ENCODE measurements at regions not wholly inside any gene's neighbourhood (a gene's known extent, or its start where the extent isn't known, plus 50 kb on each side); places are given as distances from the start of the nearest gene placed in this dataset.

GRCh38 chr17:79216826-79217225 lies 142.2 kb downstream of the ENGASE start:
- no peaks in the 10 kb centered on the region for H3K9me3 ChIP-seq (ENCODE audit: control insufficient read depth, low read depth, low read length)
- H2BK5ac ChIP-seq (ENCODE audit: insufficient read length, low read length), result no peak overlapping the region
- TF ChIP-seq, protein P1, sequence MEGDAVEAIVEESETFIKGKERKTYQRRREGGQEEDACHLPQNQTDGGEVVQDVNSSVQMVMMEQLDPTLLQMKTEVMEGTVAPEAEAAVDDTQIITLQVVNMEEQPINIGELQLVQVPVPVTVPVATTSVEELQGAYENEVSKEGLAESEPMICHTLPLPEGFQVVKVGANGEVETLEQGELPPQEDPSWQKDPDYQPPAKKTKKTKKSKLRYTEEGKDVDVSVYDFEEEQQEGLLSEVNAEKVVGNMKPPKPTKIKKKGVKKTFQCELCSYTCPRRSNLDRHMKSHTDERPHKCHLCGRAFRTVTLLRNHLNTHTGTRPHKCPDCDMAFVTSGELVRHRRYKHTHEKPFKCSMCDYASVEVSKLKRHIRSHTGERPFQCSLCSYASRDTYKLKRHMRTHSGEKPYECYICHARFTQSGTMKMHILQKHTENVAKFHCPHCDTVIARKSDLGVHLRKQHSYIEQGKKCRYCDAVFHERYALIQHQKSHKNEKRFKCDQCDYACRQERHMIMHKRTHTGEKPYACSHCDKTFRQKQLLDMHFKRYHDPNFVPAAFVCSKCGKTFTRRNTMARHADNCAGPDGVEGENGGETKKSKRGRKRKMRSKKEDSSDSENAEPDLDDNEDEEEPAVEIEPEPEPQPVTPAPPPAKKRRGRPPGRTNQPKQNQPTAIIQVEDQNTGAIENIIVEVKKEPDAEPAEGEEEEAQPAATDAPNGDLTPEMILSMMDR (conservative IDR thresholded peaks at IDR 0.05), result no peak
- no peak overlapping the region for H2AK5ac ChIP-seq (ENCODE audit: insufficient read length, low read length)
- DNase-seq, result no peak
- H4K20me1 ChIP-seq (ENCODE audit: control insufficient read depth, insufficient read depth, insufficient read length), result no peaks in the 10 kb centered on the region
- no peak overlapping the region; the same call in 1 of the 2 replicates for H3K14ac ChIP-seq (ENCODE audit: insufficient read depth, low read length)
- no peak overlapping the region for H3K23ac ChIP-seq (ENCODE audit: insufficient read length, low read depth, low read length)
- Mint-ChIP-seq H3K4me1 (peaks cover 51 to 62% of the 10 kb centered on the region in 2 experiments), H3K36me3 (ENCODE audit: insufficient read depth in 1 of 3, low read depth in 3 of 3) (no peaks in the 10 kb centered on the region), H3K4me3 (no peak overlapping the region), H3K27ac (no peak overlapping the region), H3K27me3 (ENCODE audit: low read depth) (peaks cover 10% of the 10 kb centered on the region), H3K9me3 (no peaks in the 10 kb centered on the region)
- H3K79me2 ChIP-seq (ENCODE audit: insufficient read depth, low read length), result no peaks in the 10 kb centered on the region
- H3K56ac ChIP-seq (ENCODE audit: insufficient read length, low read depth, low read length), result no peak overlapping the region
- WGBS (ENCODE audit: extremely low coverage, insufficient read length, low lambda C conversion rate), result no CpG with 5 or more reads among the region's 6 CpGs
- no peak overlapping the region for H3T11ph ChIP-seq (ENCODE audit: low read length)
- H3K18ac ChIP-seq (ENCODE audit: insufficient read length, low read depth, low read length), result no peak overlapping the region
- no peak overlapping the region for H3K4ac ChIP-seq (ENCODE audit: low read depth, low read length)
- H2BK15ac ChIP-seq (ENCODE audit: low read depth, low read length), result no peak overlapping the region
- H2BK20ac ChIP-seq (ENCODE audit: low read depth, low read length, poor library complexity, severe bottlenecking), result no peak overlapping the region
- no peak overlapping the region for H4K5ac ChIP-seq (ENCODE audit: insufficient read length, low read depth, low read length)
- no peak overlapping the region for H2BK12ac ChIP-seq (ENCODE audit: insufficient read length, low read depth, low read length)
- no peak overlapping the region for H3K9ac ChIP-seq (ENCODE audit: extremely low read depth, insufficient read length, low read length)
- H2BK120ac ChIP-seq (ENCODE audit: low read depth, low read length, poor library complexity, severe bottlenecking), result no peak overlapping the region
- H2AFZ ChIP-seq (ENCODE audit: low read length), result no peak overlapping the region
- H4K91ac ChIP-seq (ENCODE audit: insufficient read length, low read depth, low read length), result no peak overlapping the region
- H3K27ac ChIP-seq (ENCODE audit: insufficient read length, low read depth, low read length), result no peak overlapping the region
- no peak overlapping the region for H4K8ac ChIP-seq (replicated peaks; ENCODE audit: insufficient read length, low read depth, low read length)
- H3K79me1 ChIP-seq (ENCODE audit: insufficient read depth, low read depth, low read length, poor library complexity, severe bottlenecking), result no peaks in the 10 kb centered on the region
- peaks cover 11% of the 10 kb centered on the region for H3K23me2 ChIP-seq (ENCODE audit: insufficient read length, low read depth, low read length, poor library complexity, severe bottlenecking)
- H3K4me2 ChIP-seq (ENCODE audit: insufficient read depth, insufficient read length, low read length), result no peak overlapping the region
- H3K4me1 ChIP-seq (ENCODE audit: insufficient read depth, low read length), result peaks cover 2% of the 10 kb centered on the region; the same call in 1 of the 2 replicates
- H3K27me3 ChIP-seq (ENCODE audit: insufficient read depth, low read length), result no peaks in the 10 kb centered on the region

Data from H9 (cell line).